Fibroblast of skin of right biceps (primary cell): ENCODE measurements at regions not wholly inside any gene's neighbourhood (a gene's known extent, or its start where the extent isn't known, plus 50 kb on each side); places are given as distances from the start of the nearest gene placed in this dataset.
"Not testable (repeated sequence)": the region's sequence is repeated elsewhere in the genome, so short reads cannot be mapped to it uniquely, and the experiment has no call there.

Experiments
- DNase-seq: peaks from one replicate; pipeline ENCODE4 v3.0.0-alpha.2; 2013

DNA sequence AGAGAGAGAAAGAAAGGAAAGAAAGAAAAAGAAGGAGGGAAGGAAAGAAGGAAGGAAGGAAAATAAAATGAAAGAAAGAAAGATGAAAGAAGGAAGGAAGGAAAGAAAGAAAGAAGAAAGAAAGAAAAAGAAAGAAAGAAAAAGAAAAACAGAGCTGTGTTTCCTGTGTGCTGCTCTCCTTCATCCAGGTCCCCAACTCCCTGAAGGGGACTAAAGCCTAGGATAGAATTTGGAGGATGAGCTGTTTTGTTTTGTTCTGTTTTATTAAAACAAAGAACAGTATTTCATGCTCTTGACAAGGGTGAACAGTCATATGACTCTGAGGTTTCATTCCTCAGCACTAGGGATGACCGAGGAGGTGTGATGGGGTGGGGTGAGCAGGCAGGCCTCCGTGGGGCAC, 164.8 kb upstream of the NDN start:
- no peak for DNase-seq

DNA sequence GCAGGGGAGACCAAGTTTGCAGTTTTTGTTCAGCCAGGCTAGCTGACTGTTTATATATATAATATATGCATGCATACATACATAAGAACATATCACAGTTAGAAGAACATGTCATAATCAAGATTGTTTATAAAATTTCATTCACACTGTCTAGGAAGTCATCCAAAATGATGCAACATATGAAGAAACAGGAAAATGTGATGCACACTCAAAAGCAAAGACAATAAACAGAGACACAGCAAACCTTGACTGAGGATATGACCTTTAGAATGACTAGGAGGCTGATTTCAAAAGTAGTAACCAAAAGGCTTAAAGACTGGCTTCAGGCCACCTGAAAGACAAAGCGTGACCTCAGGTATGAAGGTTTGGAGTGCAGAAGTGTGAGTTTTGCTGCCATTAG, 166.2 kb upstream of the NDN start:
- DNase-seq: no peak

DNA sequence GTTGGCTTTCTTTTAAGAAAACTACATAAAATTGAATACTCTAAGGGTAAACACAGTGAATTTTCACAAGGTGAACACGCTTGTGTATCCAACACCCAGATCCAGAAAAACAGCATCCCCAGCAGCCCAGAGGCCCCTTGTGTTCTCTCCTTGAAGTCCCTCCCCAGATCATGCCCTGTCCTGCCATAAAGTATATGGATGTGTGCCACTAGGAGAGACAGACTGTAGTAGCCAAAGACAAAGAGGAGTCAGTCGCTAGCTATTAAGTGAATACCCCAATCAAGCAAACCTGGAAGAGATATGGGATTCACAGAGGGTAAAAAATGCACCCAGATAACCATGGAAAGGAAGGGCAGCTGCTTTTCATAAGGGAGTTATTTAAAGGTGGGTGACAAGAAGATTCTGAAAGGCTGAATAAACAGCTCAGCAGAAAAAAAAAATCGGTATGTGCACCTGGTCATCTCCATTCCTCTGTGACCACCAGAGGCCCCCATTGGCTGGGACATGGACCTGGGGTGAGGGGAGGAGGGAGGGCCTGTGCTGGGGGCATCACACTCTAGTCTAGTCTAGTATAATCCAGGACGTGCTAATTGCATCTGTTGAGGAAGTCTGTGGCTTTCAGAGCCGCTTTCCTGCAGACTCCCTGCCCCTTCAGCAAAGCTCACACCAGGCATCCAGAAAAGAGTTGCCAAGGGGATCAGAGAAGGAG, 167.3 kb upstream of the NDN start:
- DNase-seq: no peak

DNA sequence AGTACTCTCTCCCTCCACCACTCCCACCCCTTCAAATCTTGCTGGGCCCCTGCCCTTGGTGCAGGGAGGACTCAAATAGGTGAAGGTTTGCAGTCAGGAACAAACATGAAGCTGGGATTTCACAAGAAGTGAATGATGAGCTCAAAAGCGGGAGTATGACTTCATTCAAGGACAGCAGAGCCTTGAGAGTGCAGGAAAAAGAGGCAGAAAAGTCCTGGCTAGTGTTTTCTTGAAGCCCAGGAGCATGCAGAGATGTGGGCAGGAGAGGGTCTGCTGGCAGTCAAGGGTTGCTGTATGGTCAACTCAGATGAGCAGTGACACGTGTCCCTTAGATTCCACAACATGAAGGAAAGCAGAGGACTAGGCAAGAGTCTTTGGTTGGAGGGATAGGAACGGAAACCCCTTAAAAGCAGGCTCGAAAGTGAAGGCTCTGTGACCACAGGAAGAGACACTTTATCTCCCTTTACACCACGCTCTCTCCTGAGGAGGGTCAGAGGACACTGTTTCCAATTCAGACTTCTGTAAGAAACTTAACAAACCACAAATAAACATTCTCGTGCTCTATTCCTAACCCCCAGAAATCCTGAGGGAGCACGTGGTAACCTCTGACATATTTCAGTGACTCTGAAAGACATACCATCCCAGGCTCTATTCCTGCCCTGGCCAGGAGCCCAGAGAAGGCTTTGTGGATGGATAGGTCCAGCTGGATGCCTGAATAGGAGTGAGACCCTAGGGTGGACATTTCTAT, 168.0 kb upstream of the NDN start:
- DNase-seq: no peak

DNA sequence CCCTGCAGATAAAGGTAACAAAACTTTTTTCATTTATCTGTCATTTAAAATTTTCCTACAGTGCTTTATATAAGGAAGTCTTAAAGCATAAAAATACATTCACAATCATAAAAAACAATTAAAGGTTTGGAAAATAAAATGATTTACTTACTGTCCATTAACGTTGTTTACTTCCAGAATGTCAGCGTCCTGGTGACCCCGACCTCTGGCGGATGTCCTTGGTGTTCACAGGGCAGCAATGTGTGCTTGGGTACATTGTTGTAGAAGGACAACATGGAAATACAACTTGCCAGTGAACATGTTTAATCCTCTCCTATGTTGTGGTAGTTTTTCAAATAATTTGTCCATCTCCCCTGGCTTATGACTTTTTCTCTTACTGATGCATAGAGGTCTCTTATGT, 168.8 kb upstream of the NDN start:
- no peak for DNase-seq

DNA sequence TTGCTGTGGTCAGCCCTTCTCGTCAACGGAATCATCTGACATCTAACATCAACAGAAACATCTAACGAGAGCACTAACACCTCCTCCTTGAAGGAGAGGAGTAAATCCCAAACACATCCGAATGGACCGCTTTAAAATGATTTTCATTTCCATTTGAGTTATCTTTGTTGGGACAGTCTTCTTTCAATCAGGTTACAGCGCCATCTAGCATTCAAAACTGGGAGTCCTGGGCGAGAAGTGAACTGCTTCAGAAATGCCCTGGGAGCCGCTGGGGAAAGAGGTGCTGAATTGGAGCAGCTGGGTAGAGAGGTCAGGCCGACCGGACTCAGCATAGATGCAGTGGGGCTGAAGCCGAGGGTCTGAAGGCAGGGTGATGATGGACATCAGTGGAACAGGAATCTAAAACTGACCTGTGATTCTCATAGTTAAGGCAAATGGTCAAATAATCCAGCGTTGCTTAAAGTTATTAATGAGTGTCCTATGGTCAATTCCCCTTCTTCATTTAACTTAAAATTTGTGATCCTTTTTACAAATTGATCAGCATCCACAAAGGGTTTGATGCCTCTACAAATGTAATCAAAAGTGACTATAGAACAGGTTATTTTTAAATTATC, 170.0 kb upstream of the NDN start:
- peak; percentile 22 for DNase-seq

DNA sequence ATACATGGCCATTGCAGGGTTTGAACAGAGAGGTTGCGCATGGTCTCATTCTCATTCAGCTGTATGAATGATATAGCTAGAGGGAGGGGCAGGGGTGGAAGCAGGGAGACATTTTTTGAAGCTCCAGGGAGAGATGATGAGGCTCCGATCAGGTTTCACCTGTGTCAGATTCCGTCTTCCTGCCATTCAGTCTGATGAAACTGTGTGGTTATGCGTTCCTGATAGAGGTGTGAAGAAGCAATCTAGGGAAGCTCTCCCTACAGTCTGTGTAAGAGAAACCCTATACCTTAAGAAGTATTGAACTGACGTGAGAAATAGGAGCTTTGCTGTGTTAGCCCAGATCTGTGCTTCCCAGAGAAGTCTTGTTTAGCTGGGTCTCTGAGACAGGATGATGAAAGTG, 171.9 kb upstream of the NDN start:
- DNase-seq: no peak

DNA sequence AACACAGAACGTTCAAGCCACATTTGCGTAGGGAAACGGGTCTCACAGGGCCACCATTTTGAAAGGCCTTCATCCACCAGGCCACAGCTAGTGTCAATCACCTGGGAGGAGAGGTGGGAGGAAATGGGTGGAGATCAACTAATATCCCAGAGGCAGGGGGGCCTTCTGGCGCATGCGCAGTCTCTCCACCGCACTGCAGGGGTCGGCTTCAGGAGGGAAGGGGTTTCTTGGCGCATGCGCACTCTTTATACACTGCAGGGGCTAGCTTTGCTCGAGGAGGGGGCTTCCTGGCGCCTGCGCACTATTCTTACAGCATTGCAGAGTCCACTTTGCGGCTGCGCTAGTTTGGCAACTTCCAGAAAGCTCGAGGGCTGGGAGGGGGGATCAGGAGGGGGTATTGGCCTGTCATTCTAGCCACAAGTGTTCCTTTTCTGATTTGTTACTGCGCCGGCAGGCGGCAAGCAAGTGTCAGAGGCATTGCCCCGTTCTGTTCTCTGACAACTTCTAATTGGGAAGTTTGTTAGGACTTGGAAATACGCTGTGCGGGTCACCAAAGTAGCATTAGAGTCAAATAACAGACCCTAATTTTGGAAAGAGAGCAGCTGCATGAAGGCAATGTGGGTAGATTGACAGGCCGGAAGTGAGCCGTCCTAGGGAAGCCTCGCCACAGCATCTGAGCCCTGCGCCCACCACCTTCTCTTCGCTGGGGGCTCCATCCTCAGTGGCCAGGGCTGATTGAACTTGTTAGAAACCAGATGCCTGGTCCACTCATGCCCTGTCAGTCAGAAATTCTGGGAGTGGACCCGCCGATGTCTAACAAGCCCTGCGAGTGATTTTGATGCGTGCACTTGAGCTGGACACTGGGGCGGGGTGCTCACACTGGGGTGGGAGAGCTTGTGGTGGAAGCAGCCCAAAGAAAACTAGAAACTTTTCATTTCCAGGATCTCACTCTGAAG, 173.5 kb upstream of the NDN start:
- DNase-seq: no peak

DNA sequence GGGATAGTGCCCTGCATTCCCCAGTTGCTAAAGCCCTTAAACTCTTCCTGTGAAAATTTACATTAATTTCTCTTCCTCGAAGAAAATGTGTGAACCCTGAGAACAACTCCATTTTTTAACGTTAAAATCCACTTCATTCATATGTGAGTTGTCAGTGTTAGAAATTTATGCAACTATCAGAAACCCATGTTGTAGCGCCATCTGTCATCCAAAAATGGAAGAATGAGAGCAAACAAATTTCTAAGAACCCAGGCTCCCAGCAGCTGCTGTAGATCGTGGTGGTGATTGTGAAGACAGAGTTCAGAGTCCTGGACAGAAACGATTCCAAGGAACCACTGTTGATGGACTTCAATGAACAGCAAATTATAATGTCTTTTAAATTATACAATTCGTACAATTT, 179.7 kb upstream of the NDN start:
- DNase-seq: peak; percentile 2

DNA sequence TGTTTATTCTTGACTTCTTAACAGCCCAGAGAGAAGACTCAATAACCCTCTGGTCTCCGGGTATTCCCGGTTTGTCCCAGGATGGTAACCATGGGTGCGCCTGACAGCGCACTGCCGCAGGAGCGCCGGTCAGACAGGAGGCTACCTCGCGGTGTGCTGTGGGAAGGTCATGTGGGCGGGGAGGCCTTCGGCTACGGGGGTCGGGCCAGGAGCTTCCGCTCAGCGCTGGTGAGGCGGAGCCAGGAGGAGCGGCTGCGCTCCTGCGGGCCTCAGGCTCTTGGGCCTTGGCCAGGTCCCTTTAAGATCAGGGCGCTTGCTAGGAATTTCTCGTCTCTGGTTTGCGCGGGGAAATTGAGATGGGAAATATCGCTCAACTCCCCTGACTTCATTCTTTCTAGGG, 182.3 kb upstream of the NDN start:
- peak; percentile 3 for DNase-seq

DNA sequence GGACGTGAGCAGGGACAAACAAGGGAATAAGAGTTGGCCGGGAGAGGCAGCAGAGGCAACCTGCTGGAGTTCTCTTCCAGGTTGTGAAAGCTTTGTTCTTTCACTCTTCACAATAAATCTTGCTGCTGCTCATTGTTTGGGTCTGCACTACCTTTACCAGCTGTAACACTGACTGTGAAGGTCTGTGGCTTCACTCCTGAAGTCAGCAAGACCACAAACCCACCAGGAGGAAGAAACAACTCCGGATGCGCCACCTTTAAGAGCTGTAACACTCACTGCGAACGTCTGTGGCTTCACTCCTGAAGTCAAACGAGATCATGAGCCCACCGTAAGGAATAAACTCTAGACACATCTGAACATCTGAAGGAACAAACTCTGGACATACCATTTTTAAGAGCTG, 186.5 kb upstream of the NDN start:
- not testable (repeated sequence) for DNase-seq

DNA sequence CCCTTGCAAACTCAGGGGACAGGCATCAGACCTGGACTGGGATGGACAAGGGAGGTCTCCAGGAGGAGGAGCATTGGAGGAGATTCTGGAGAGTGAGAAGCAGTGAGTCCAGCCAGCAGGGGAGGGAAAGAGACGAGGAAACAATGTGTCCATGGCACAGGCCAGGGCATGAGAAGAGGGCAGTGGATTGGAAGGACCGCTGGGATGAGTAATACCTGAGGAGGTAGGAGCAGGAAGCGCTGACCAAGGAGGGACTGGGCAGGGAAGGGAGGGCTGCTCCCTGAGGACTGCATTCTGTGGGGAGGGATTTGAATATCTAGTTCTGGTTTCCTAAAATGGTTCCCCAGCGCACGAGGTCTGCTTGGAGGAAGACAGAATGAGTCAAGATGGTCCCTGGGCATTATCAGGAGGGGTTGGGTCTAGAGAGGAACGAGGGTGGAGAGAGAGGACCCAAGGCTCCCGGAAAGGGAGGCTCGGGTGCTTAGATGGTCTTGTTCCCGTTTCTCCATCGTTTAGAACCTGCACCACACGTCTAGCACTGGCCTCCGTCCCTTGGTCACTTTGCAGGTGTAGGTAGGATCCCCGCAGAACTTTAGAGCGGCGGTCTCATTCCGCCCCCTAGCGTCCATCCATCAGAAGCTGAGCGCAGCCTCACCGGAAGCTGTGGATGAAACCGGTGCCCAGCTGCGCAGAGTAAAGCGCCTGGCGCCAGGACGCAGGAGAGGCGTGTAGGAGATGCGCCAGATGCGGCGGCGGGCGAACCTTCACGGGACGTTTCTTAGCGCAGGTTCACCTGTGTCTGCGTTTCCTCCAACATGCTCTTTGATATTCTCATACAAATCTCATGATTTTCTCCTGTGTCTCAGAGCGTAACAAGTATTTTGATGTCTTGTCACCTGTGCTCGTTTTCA, 190.7 kb upstream of the NDN start:
- peak; percentile 8 for DNase-seq

DNA sequence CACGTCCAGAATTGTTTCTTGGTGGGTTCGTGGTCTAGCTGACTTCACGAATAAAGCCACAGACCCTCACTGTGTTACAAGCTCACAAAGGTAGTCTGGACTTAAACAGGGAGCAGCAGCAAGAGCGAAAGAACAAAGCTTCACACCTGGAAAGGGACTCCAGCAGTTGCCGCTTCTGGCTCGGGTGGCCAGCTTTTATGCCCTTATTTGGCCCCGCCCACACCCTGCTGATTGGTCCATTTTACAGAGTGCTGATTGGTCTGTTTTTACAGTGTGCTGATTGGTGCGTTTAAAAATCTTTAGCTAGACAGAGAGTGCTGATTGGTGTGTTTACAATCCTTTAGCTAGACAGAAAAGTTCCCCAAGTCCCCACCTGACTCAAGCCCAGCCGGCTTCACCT, 194.2 kb upstream of the NDN start:
- DNase-seq: no peak

DNA sequence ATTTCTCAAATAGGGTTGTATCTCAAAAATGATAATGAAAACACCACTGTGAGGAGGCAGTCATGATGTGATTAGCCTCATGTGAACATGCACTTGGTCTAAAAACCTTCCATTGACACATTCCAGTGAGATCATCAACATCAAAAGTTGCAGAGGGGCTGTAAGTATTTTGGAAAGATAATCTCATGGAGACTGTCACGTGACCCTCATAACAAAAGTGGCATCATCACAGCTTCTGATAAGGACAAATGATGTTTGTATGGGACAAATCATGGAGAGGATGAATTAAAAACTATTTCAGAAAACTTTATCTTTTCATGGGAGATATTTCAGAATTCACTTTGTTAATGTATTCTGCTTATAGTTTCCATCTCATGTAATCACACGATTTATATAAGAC, 203.1 kb upstream of the NDN start:
- DNase-seq: no peak

DNA sequence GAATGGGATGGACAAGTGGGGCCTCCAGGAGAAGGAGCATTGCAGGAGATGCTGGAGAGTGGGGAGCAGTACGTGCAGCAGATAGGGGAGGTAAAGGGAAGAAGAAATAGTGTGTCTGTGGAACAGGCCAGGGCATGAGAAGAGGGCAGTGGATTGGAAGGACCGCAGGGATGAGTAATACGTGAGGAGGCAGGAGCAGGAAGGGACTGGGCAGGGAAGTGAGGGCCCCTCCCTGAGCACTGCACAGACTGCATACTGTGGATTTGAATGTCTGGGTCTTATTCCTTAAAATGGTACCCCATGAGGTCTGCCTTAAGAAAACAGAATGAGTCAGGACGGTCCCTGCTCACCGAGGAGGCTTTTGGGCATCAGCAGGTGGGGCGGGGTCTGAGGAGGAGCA, 210.0 kb upstream of the NDN start:
- no peak for DNase-seq

DNA sequence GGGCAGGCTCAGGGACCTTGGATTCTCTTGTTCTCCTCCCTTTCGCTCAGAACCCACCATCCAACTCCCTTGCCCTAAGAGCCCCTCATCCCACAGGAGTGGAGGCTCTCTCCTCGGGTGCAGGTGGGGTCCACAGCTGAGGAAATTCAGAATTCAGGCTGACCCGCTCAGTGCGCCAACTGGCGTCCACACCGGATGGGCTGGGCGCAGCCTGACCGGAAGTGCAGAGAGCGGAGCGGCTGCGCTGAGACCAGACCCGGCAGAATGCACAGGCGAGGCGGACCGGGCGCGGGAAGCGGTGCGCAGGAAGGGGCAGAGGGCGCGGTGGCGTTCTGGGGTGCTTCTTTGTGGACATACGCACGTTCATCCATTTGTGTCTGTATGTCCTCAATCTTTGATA, 210.4 kb upstream of the NDN start:
- no peak for DNase-seq

DNA sequence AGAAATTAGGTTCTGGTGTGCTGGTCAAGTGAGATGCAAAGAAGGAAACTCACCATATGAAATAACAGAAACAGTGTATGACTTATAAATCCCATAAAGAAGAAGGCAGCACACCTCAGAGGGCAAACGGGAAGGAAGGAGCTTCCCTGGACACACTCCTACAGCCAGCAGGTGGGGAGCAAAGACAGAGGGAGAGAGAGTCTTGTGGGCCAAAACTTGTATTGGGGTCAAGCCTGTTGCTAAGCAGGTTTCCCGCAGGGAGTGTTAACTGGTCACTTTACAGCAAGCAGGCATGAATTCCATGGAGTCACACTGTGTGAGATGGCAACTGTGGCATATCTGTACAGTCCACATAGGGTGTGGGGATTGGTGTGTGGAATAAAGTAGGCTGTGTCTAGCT, 222.9 kb upstream of the NDN start:
- no peak for DNase-seq

DNA sequence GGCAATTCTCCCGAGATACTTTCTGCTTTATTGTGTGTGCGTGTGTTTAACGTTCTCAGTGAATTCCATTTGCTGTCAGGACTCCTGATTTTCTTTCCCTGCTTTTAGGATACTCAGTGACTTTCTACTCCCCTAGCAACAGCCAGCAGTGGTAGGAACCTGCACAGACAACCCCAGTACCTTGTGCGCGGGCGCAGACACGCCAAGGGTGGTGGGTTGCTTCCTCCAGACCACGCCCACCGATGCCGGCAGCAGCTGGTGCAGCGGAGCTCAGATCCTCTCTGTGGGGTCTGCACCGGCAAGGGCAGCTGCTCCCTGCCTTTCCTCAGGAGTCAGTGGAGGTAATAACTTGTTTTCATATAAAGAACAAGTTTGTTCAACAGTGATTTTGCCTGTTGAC, 225.1 kb upstream of the NDN start:
- no peak for DNase-seq

DNA sequence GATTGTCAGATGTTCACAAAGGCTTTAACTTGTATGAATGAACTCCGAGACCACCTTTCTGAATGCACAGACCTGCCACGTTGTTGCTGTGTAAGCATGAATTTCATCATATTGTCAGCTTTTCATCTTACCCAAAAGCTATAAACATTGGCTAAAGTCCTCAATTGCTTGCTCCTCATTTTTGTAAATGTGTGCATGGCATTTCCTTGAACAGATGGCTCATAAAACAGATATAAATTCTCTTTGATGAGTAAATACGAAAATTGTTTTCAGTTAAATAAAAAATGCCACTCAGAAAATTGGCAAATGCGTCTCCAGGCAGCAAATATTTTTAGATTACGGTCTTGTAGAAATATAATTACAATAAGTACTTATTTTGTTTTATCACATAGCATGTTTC, 226.0 kb upstream of the NDN start:
- no peak for DNase-seq

DNA sequence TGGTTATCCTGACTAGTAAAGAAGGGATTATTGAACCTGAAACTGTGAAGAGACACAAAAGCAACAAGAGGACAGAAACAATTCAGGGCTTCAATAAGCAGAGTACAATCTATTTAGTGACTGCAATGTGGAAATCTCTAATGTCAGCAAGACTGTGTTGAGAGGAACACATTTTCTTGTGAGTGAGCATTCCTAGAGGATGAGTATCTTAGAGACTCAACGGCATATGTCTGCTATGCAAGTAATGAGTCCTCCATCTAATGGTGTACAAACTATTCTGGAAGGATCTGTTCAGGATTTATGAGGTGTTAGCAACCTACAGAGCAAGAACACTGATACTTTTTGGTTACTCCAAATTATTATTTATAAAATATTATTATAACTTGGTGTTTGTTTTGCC, 226.5 kb upstream of the NDN start:
- no peak for DNase-seq

DNA sequence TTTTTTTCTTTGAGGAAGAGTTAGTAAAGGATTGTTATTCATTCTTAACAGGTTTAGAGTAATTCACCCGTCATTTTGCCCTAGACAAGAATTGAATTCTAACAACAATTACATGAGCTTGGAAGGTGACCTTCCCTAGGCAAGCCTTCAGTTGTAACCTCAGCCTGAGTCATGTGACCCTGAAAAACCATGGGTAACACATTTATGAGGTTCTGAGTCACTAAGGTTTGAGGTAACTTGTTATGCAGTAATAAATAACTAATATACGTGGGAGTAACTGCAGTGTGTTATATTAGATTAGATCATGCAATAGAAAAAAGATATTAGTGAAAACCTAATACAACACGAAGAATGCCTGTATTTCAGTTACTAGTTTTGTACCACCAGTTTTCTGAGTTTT, 237.6 kb upstream of the NDN start:
- DNase-seq: no peak

DNA sequence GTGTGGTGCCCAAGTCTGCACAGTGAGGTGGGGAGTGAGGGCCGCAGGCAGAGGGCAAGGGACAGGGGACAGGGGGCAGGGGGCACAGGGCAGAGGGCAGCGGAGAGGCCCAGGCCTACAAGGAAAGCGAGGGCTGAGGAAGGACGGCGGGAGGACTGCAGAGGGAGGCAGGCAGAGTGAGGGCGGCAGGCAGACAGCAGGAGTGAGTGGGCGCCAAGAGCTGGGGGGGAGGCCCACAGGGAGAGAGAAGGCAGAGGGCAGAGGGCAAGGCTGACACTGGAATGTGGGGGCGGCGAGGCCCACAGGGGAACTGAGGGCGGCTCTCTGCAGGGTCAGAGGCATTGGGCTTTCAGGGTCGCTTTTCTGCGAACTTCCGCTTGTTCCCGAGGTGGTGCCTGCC, 267.8 kb upstream of the NDN start:
- DNase-seq: no peak
